ENCODE measurements at regions not wholly inside any gene's neighbourhood (a gene's known extent, or its start where the extent isn't known, plus 50 kb on each side); places are given as distances from the start of the nearest gene placed in this dataset.
"Not testable (repeated sequence)": the region's sequence is repeated elsewhere in the genome, so short reads cannot be mapped to it uniquely, and the experiment has no call there.

DNA sequence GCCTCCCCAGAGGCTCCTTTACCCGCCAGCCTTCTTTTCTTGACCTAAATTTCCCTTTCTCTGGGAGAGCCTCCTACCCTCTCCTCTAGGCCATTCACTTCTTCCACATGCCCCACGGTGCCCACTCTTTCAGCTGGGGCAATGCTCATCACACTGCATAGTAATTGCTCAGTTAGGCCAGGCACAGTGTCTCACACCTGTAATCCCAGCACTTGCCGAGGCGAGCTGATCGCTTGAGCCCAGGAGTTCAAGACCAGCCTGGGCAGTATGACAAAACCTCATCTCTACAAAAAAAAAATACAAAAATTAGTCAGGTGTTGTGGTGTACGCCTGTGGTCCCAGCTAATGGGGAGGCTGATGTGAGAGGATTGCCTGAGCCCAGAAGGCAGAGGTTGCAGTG lies 1956.7 kb downstream of the FOXD4L5 start:
- TF ChIP-seq, protein P1, sequence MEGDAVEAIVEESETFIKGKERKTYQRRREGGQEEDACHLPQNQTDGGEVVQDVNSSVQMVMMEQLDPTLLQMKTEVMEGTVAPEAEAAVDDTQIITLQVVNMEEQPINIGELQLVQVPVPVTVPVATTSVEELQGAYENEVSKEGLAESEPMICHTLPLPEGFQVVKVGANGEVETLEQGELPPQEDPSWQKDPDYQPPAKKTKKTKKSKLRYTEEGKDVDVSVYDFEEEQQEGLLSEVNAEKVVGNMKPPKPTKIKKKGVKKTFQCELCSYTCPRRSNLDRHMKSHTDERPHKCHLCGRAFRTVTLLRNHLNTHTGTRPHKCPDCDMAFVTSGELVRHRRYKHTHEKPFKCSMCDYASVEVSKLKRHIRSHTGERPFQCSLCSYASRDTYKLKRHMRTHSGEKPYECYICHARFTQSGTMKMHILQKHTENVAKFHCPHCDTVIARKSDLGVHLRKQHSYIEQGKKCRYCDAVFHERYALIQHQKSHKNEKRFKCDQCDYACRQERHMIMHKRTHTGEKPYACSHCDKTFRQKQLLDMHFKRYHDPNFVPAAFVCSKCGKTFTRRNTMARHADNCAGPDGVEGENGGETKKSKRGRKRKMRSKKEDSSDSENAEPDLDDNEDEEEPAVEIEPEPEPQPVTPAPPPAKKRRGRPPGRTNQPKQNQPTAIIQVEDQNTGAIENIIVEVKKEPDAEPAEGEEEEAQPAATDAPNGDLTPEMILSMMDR (conservative IDR thresholded peaks at IDR 0.05; ENCODE audit: low read depth in 2 of 2), result not testable (repeated sequence)
- TF ChIP-seq POLR2AphosphoS5 (IDR thresholded peaks at IDR 0.05; ENCODE audit: low read depth); EZH2phosphoT487 (IDR thresholded peaks at IDR 0.05; ENCODE audit: unreplicated experiment); EZH2 (IDR thresholded peaks at IDR 0.05; ENCODE audit: low read depth, unreplicated experiment); ZNF331 (CRISPR knock-in tag; IDR thresholded peaks at IDR 0.05; ENCODE audit: low read depth); JUNB (IDR thresholded peaks at IDR 0.05; ENCODE audit: unreplicated experiment): not testable (repeated sequence)
- TF ChIP-seq, protein P2, sequence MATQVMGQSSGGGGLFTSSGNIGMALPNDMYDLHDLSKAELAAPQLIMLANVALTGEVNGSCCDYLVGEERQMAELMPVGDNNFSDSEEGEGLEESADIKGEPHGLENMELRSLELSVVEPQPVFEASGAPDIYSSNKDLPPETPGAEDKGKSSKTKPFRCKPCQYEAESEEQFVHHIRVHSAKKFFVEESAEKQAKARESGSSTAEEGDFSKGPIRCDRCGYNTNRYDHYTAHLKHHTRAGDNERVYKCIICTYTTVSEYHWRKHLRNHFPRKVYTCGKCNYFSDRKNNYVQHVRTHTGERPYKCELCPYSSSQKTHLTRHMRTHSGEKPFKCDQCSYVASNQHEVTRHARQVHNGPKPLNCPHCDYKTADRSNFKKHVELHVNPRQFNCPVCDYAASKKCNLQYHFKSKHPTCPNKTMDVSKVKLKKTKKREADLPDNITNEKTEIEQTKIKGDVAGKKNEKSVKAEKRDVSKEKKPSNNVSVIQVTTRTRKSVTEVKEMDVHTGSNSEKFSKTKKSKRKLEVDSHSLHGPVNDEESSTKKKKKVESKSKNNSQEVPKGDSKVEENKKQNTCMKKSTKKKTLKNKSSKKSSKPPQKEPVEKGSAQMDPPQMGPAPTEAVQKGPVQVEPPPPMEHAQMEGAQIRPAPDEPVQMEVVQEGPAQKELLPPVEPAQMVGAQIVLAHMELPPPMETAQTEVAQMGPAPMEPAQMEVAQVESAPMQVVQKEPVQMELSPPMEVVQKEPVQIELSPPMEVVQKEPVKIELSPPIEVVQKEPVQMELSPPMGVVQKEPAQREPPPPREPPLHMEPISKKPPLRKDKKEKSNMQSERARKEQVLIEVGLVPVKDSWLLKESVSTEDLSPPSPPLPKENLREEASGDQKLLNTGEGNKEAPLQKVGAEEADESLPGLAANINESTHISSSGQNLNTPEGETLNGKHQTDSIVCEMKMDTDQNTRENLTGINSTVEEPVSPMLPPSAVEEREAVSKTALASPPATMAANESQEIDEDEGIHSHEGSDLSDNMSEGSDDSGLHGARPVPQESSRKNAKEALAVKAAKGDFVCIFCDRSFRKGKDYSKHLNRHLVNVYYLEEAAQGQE (IDR thresholded peaks at IDR 0.05; ENCODE audit: unreplicated experiment), result not testable (repeated sequence)
